HG02840 (cell line): ENCODE measurements at regions not wholly inside any gene's neighbourhood (a gene's known extent, or its start where the extent isn't known, plus 50 kb on each side); places are given as distances from the start of the nearest gene placed in this dataset.
"Not testable (repeated sequence)": the region's sequence is repeated elsewhere in the genome, so short reads cannot be mapped to it uniquely, and the experiment has no call there.

ENCODE experiments used
- ATAC-seq: cut with Tn5 transposase; IDR thresholded peaks from one replicate; pipeline ENCODE4 v1.9.1; 2021; ENCODE audit warnings: mild to moderate bottlenecking, moderate library complexity, moderate number of reproducible peaks; ENCODE audit not compliant: unreplicated experiment, low FRiP score

GRCh38 chr1:90318431-90318830, 323.5 kb downstream of the ZNF326 start:
- ATAC-seq, result no peak

- no peak for ATAC-seq
Measured at GRCh38 chr1:90317628-90318027, 322.7 kb downstream of the ZNF326 start.

- no peak for ATAC-seq
Measured at GRCh38 chr1:90314533-90314932, 319.6 kb downstream of the ZNF326 start.

- ATAC-seq, result no peak
Measured at GRCh38 chr1:90313778-90314177, 318.9 kb downstream of the ZNF326 start.

GRCh38 chr1:90309806-90310205, 314.9 kb downstream of the ZNF326 start:
- ATAC-seq, result no peak

- ATAC-seq, result no peak
Measured at GRCh38 chr1:90308421-90308820, 313.5 kb downstream of the ZNF326 start.

GRCh38 chr1:90305577-90305976, 310.7 kb downstream of the ZNF326 start:
- ATAC-seq, result no peak

GRCh38 chr1:90296327-90296726, 301.4 kb downstream of the ZNF326 start:
- ATAC-seq, result no peak

- no peak for ATAC-seq
Measured at GRCh38 chr1:90295534-90295933, 300.6 kb downstream of the ZNF326 start.

GRCh38 chr1:90291431-90292216, 296.7 kb downstream of the ZNF326 start:
- ATAC-seq, result no peak

- ATAC-seq, result no peak
Measured at GRCh38 chr1:90282811-90283210, 287.9 kb downstream of the ZNF326 start.

- not testable (repeated sequence) for ATAC-seq
Measured at GRCh38 chr1:90281886-90282285, 287.0 kb downstream of the ZNF326 start.

GRCh38 chr1:90277270-90277669, 282.4 kb downstream of the ZNF326 start:
- ATAC-seq, result no peak

GRCh38 chr1:90274376-90274775, 279.5 kb downstream of the ZNF326 start:
- ATAC-seq, result no peak

- ATAC-seq, result no peak
Measured at GRCh38 chr1:90273241-90273774, 278.4 kb downstream of the ZNF326 start.

GRCh38 chr1:90262791-90263190, 267.9 kb downstream of the ZNF326 start:
- no peak for ATAC-seq

- no peak for ATAC-seq
Measured at GRCh38 chr1:90262286-90262685, 267.4 kb downstream of the ZNF326 start.

GRCh38 chr1:90246069-90246468, 251.2 kb downstream of the ZNF326 start:
- no peak for ATAC-seq

- ATAC-seq, result no peak
Measured at GRCh38 chr1:90236493-90236892, 241.6 kb downstream of the ZNF326 start.

GRCh38 chr1:90223401-90223800, 228.5 kb downstream of the ZNF326 start:
- ATAC-seq, result no peak

GRCh38 chr1:90220941-90221693, 226.2 kb downstream of the ZNF326 start:
- no peak for ATAC-seq

- no peak for ATAC-seq
Measured at GRCh38 chr1:90220496-90220895, 225.6 kb downstream of the ZNF326 start.
